HG02763 (cell line): ENCODE measurements at regions not wholly inside any gene's neighbourhood (a gene's known extent, or its start where the extent isn't known, plus 50 kb on each side); places are given as distances from the start of the nearest gene placed in this dataset.

Experiments
- ATAC-seq: cut with Tn5 transposase; IDR thresholded peaks from one replicate; pipeline ENCODE4 v1.9.1; 2021; ENCODE audit warnings: mild to moderate bottlenecking, moderate library complexity; ENCODE audit not compliant: unreplicated experiment

DNA sequence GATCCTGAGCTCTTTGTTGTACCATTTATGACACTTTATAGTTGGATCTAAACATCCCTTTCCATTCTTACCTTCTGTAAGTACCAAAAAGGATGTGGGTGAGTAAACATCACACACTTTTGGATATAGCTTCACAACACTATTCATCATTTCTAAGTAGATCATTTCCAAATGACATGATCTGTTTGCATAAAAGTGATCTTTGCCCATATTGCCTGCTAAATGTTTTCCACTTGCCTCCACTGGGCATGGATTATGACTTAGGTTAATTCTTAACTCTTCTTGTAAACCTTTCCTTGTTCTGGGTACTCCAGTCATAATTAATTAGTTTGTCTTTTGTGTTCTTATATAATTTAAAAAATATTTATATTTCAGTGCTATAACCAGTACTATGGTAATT lies 244.9 kb upstream of the AGA start:
- ATAC-seq = no peak

DNA sequence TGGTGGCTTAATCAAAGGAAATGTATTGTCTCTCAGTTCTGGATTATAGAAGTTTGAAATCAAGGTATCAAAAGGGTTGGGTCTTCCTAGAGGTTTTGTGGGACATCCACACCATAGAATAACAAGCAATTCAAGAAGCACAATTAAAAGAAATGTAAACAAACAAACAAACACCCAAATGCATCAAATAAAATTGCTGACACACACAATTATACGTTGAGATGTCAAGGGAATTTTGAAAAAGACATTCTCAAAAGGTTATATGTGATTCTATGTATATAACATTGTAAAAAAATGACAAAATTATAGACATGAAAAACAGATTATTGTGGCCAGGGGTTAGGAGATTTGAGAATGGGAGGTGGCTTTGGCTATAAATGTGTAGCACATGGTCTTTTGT lies 250.7 kb upstream of the AGA start:
- no peak for ATAC-seq

DNA sequence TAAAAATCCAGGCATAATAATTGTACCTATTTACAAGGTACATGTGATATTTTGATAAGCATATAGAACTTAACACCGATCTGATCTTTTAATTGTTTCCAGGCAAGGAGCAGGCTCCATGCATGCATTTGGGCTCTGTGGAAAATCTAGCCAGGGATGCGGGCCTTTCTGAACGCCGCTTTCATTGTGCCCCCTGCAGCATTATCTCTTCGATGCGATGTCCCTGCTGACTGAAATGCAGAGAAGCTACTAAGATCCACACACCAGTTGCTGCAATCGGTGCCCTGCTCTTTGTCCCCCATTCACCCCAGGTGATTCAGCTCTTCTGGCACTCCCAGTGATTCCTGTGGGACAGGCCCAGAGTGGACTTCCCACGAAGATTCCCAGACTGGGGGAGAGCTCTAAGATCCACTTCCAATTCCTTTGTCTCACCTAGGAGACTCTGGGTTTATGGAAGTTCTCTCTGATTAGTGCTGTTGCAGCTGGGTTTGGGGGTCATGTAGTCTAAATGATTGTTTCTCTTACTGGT lies 254.3 kb upstream of the AGA start:
- no peak for ATAC-seq

DNA sequence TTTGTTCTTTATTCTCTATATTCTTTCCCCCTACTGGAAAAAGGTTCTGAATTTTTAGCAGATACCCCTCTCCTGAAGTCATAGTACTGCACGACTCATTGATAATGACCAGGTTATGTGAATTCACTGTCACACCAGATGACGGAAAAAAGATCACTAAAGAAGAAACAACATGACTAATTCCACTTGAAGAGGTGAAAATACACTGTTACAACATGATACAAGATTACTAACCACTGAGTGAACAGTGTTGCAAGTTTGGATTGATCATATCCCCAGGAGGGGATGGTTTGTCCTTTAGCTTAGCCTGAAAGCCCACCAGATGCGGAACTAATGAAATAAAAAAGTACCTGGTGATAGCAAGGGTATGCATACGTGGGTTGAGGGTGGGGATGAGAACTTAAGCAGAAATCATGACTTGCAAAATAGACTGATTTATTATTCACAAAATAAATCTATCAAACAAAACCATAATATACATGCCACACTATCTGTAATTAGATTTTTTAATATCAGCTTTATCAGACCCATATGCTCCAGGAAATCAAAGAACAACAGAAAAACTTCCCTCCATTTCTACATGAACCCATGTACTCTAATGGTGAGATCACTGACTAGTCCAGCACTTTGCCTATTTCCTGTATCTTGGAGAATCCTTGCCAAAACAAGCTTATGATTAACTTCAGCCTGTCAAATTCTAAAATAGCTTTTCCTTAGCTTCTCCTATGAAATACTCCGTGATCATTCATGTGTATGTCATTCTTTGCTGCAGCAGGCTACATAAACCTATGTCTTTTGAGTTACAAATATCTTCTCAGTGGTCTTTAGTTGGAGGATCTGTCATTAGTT lies 257.4 kb upstream of the AGA start:
- no peak for ATAC-seq

DNA sequence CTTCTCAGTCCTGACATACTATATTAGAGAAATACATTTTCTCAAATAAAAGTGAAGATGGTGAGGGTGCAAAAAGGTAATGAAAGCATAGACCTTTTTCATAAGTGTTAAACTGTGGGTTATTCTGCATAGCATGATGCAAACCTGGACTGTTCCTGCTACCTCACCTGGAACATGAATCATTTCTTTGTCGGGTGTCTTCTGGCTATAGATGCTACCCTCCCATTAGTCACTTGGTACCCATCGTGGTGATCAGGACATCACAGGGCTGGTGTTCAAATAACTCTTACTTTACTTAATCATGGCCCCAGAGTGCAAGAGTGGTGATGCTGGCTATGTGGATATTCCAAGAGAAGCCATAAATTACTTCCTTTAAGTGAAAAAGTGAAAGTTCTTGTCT lies 264.7 kb upstream of the AGA start:
- no peak for ATAC-seq

DNA sequence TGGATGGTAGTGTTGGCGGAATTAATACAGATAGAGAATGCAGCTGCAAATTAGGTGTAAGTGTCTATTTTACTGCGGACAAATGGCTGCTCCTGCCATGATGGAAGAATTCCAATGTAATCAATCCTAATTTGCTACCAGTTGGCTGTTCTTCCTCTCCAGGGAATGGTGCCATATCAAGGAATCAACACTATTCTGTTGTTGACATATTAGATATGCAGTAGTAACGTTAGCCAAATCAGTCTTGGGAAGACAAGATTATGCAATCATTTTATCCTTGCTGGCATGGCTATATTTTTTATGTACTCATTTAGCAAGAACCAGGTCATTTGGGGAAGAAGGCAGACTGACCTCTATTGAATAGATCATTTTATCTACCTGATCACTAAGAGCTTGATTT lies 271.2 kb upstream of the AGA start:
- ATAC-seq = no peak

DNA sequence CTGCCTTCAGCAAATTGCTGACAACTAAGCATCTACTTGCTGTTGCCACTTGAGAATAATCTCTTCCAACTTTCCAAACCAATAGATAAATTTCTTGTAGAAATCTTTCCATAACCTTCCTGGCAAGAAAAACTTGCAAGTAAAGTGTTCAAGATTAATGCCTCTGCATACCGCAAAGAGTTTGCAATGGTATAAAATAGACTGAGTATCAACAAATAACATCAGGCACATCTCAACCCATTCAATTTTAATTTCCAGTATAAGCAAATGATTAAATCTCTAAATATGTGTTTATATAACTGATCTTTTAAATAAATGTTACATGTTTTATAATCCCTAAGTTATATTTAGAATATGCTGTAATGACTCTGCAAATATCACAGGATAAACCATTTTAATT lies 275.2 kb upstream of the AGA start:
- no peak for ATAC-seq

DNA sequence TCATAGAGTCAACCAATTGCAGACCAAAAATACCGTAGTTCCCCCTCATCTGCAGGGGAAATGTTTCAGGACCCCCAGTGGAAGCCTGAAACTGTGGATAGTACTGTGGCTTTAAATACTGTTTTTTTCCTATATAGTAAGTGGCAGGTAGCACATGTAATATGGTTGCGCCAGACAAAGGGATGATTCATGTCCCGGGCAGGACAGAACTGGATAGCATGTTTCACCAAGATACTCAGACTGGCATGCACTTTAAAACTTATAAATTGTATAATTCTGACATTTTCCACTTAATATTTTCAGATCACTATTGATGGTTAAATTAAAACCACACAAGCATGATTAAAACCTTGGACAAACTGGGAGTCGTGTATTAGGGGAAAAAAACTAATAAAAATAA lies 276.3 kb upstream of the AGA start:
- no peak for ATAC-seq

DNA sequence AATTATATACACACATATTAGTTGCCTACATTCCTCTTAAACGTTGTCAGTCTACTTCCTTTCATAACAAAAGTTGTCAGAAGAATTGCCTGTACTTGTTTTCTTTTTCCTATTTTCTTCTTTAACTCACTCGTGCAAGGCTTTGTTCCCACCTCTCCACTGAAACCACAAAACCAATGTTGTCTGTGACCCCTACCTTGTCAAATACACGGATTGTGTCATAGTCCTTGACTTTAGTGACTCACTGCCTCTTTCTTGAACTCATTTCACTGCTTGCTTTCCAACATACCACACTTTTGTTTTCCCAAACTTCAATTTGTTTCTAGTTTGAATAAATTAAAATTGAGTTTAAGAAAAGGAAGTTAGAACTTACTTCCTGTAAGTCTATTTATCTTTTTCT lies 283.9 kb upstream of the AGA start:
- ATAC-seq = no peak

DNA sequence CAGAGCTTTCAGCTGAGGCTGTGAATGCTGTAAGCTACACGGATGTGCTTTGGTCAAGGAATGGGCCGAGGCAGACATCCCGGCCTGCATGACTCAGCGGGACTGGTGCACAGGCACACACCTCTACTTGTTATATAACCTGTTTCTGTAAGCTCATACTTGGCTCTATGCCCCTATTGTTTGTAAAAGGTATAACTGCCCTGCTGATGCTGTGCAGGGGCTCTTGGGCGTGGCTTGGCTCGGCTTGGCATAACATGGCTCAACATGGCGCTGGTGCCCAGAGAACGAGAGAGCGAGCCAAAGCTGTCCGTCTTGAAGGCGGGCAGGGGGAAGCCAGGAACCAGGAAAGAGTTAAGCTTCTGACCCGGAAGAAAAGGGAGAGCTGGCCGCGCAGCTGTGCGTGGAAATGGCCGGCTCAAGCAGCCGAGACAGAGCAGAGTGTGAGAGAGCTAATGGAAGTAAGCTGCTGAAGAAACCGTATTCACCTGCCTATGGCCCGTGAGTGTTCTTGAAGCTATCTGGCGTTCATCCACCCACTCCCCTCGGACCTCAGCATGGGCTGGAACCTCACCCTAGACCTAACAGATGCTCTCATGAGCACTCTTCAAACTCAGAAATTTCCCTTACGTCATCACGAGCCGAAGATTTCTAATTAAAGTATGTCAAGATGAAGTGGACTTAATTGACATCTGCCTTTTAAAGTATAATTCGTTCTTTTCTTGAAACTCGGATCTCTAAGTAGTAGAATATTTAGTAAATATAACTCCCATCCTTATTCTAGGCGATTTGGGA lies 286.3 kb upstream of the AGA start:
- no peak for ATAC-seq

DNA sequence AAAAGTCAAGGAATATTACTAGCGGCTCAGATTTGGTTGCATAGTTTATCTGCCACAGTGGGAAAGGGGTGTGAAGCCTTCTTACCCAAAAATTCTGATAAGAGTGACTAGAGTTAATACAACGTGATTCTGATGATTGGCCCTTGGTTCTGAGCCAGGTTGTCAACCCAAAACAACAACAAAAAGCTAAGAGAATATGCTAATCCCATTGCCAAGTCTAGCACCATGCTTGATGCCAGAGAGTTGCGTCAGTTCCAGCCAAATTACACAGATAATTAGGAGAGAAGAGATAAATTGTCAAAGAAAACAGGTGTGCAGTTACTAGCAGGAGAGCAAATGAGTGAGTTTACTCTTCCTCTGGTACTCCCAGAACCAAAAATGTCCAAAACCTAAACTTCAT lies 287.4 kb upstream of the AGA start:
- ATAC-seq = no peak

DNA sequence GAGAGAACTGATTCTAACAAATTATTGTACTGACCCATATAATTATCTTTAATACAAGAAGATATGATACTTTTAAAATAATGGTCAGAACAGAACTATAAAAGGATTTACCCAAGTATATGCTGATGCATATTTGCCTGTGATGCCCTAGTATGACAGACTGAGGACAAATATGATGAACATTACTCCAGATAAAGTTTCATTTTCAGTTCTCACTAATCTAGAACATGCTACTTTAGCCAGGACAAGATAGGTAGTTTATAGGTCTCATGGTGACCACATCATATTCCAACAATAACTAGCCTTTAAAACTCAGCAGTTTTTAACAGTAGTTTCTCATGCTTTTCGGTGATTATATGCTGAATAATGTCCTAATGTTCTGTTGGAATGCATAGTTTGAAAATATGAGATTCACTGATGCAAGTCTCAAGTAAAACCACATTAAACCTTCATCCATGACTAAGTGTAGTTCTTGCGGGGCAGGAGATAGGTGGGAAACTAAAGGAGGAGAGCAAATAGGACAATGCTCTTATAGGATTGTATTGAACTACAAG lies 295.2 kb upstream of the AGA start:
- no peak for ATAC-seq

DNA sequence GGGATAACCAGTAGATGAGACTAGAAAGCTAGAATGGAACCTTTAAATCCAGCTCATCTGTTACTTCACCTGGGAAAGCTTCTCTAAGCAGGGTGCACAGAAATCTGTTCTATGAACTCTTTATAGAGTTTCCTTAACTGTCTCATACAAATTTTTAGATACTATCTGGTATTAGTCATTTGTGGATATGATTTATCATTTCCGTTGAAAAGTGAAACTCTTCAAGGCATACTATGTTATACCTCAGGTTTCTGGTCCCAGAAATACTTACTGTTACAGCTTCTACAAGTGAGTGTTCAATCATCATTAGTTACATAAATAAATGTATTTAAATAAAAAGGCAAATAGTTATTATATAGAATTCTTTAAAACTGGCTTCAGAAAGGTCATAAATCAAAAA lies 298.3 kb upstream of the AGA start:
- no peak for ATAC-seq

DNA sequence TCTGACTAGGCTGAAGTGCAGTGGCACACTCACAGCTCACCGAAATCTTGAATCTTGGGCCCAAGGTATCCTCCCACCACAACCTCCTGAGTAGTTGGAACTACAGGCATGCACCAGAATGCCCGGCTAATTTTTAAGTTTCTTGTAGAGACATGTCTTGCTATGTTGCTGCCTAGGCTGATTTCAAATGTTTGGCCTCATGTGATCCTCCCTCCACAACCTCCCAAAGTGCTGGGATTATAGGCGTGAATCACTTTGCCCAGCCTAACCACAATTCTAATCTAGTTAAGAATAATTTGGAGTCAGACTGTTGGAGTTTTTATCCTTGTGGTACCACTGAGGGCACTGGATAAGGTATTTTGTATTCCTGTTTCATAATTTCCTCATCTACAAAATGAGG lies 317.5 kb upstream of the AGA start:
- ATAC-seq = no peak

DNA sequence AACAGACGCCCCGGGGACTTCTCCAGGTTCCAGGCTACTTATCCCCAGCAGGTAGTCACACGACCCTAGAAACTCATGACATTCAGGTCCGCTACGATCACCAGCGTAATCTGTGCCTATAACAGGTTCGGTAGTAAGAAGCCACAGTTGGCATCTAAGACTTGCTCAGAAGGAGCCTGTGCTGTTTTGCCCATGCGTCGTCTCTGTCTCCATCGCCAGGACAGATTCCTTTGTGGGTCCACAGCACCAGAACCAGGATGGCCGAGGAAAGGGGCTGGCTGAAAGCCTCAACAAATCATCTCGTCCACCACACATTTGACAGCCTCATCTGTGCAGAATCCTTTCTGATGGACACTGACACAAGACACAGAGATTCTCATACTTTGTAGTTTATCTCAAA lies 319.5 kb upstream of the AGA start:
- no peak for ATAC-seq

DNA sequence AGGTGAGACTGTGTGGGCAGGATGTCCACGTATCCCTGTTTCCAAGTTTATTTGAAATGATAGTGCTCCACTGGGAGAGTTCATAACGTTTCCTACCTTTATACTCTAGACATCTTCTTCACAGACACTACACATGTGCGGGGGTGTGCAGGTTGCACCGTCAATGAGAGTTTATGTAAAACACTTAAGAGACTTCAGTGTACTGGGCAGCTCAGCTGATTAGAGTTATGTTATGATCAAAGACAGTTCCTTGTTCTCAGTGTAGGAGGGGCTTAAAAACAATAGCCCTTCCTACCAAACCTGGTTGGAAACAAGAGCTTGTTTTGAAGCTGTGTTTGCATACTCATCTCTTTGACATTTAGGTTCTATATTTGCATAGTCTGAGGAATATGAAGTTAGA lies 326.9 kb upstream of the AGA start:
- no peak for ATAC-seq

DNA sequence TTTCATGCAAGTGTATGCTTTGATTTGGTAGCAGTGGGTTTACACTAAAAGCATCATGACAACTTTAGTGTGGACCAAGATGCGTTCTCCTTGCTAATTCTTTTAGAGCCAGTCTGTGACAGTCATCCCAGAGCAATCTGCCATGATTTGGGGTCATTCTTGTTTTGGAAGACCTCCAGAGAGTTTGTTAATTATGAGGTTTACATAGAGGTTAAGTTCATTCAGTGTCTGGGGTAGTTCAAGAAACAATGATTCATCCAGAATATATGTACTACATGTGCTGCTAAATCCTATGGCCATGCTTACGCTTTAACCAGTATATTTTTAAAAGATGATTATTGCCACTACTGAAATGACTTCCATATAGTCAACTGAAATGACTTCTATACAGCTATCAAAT lies 328.5 kb upstream of the AGA start:
- ATAC-seq = no peak

DNA sequence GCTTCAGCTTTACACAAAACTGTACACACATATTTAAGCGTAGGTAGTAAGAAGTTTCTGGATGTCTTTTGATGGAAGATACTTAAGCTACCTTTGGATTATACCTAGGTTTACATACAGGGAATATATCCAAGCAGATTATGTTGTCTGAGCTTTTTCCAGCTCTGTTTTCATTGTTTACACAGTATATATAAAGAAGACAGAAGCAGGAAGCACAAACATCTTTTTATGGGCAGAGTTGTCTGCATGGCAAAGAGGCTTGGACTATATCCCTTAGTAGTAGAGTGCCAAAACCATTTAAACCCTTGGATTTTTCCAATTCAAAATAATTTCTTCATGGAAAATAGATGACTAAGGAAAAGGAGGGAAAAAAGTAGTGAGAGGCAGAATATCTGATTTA lies 329.4 kb upstream of the AGA start:
- no peak for ATAC-seq

DNA sequence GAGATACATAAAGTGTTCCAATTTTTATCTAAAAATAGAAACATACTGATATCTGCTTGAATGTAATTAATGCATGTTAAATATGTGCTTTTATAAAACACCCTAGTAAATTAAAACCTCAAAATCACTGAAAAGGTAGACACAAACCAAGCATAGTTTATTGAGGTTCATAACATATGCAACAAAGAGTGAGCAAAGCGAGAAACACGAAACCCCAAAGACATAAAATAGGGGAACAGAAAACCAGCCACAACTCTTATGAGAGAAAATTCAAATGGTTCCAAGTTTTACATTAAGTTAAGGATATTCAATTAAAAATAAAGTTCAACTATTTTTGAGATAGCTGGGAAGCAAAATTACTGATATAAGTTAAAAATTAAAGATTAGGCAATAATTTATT lies 336.4 kb upstream of the AGA start:
- ATAC-seq = no peak

DNA sequence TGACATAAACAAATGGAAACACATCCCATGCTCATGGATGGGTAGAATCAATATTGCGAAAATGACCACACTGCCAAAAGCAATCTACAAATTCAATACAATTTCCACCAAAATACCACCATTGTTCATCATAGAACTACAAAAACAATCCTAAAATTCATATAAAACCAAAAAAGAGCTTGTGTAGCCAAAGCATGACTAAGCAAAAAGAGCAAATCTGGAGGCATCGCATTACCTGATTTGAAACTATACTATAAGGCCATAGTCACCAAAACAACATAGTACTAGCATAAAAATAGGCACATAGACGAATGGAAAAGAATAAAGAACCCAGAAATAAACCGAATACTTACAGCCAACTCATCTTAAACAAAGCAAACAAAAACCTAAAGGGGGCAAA lies 342.8 kb upstream of the AGA start:
- no peak for ATAC-seq

DNA sequence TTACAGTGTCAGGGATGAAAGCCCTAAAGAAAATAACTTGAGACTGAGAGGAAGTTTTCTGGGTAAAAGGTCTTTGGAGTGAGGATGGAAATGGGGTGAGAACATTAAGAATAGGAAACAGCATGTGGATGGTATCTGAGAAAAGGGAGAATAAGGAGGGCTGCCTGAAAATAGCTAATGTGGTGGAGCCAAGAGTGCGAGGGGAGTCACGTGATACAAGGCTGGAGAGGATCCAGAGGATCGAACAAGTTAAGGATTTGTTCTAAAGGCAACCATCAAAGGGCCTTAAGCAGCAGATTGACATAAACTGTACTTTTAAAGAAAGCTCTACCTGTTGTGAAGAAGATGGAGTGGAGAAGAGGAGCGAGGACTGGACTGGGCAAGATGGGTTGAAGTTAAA lies 347.4 kb upstream of the AGA start:
- ATAC-seq = no peak

DNA sequence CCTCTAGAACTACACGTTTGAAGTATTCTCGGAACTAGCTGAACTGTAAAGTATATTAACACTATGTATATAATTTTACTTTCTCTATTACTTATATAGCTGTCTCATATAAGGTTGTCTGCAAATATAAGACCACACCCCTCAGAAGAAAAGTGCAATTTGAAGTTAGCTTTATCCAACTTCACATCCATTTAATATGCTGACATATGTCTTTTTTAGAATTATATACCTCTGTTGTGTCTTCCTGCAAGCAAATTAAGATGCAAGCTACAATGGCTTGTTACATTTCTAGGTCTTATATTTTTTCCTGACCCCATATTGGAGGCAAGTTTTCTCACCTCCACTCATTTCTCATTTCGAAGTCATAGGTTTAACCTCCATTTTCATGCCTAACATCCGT lies 349.0 kb upstream of the AGA start:
- ATAC-seq = no peak
